Heart left ventricle (tissue), 16 donors: ENCODE measurements at regions not wholly inside any gene's neighbourhood (a gene's known extent, or its start where the extent isn't known, plus 50 kb on each side); places are given as distances from the start of the nearest gene placed in this dataset.
A peak's percentile ranks its signal among the peaks of the same experiment; 100 is the strongest.

Source experiments
- ATAC-seq, 4 donors: fragments of 200-7000 bp; cut with Tn5 transposase; one replicate each; pipeline ENCODE4 v1.9.1; 2020 to 2022; ENCODE audit warnings: moderate library complexity in 4 of 4, mild to moderate bottlenecking in 3 of 4, moderate number of reproducible peaks in 1 of 4
- DNase-seq, 5 donors: peaks; one replicate each; pipeline ENCODE4 v3.0.0-alpha.2; 2020
- H3K27ac ChIP-seq, 12 donors: fragments of 200-600 bp; sonication (generic) in 4 of 12; one replicate each; pipeline versions ENCODE4 v1.5.0 to v1.8.0; 2016 to 2022; ENCODE audit warnings: mild to moderate bottlenecking in 2 of 12
- H3K27me3 ChIP-seq, 9 donors: fragments of 200-600 bp; sonication (generic) in 2 of 9; one replicate each; pipeline versions ENCODE4 v1.5.1 to v1.8.0; 2016 to 2022; ENCODE audit warnings: mild to moderate bottlenecking in 3 of 9
- H3K36me3 ChIP-seq, 9 donors: fragments of 200-600 bp; sonication (generic) in 2 of 9; one replicate each; pipeline versions ENCODE4 v1.5.0 to v1.8.0; 2018 to 2022; ENCODE audit warnings: mild to moderate bottlenecking in 2 of 9
- H3K4me1 ChIP-seq, 12 donors: fragments of 200-600 bp; sonication (generic) in 4 of 12; one replicate each; pipeline versions ENCODE4 v1.5.0 to v1.8.0; 2016 to 2022; ENCODE audit warnings: mild to moderate bottlenecking in 3 of 12
- H3K4me3 ChIP-seq, 12 donors: fragments of 200-600 bp; sonication (generic) in 4 of 12; one replicate each; pipeline versions ENCODE4 v1.5.0 to v1.8.0; 2017 to 2022; ENCODE audit warnings: mild to moderate bottlenecking in 9 of 12, moderate library complexity in 4 of 12
- H3K9me3 ChIP-seq, 12 donors: fragments of 200-600 bp; sonication (generic) in 4 of 12; one replicate each; pipeline versions ENCODE4 v1.5.0 to v1.8.0; 2016 to 2022; ENCODE audit warnings: mild to moderate bottlenecking in 1 of 12
- CTCF ChIP-seq, 12 donors: fragments of 200-600 bp; sonication (generic) in 4 of 12; IDR thresholded peaks; one replicate each; pipeline versions ENCODE4 v1.5.0 to v1.8.0; 2018 to 2022; ENCODE audit warnings: antibody characterized with exemption in 12 of 12, mild to moderate bottlenecking in 5 of 12
- POLR2A ChIP-seq, 2 donors: fragments of 450-650 bp; IDR thresholded peaks; one replicate each; pipeline ENCODE4 v1.6.1; 2017; ENCODE audit warnings: antibody characterized with exemption in 2 of 2, mild to moderate bottlenecking in 2 of 2, moderate library complexity in 2 of 2
- WGBS, 4 donors: extraction: QIAGEN DNeasy Blood & Tissue Kit in 2 of 4; methylation state at CpG; one replicate each; pipeline versions ENCODE4 v1.1.5 to v1.1.7; 2013 to 2018; 5-methylcytosine and 5-hydroxymethylcytosine counted together
- intact Hi-C, 10 donors: fragments of 100-400 bp; cut with DNase I; formaldehyde crosslinking; loops; one replicate each; pipeline versions ENCODE4 v1.11.1 to v1.14.2; 2022
- donor health status: ischemic (EF 13 %, LVEDD 7.1; RV severe dilation, severe dysfunction).
- donor health status: healthy with polysubstance abuse.
- donor health status: DM: no; HTN: yes; CAD: no.
- donor health status: DM: no; HTN: no; CAD: no.
- donor health status: ischemic (EF 25% LVEDD 6.9; RV normal size, moderate dysfunction).
- donor health status: ischemic (EF 25% LVEDD 5.7; RV mildly dilated, moderate dysfunction).
- donor health status: healthy.
- donor health status: DM: yes; HTN: yes; CAD: no.
- donor health status: ischemic (EF 35%, LVEDD 5.7; RV mildly dilated, moderate dysfunction).
- donor health status: nonischemic (EF 11% LVEDD 7.7; RV severe dilation, severe dysfunction).
- donor health status: DM: yes; HTN: yes; CAD: no.
- donor health status: PGD.
- donor health status: ischemic (EF 29% LVEDD 5.4; RV normal size, mild dysfunction).
- donor health status: nonischemic (EF 23%, LVEDD 6.1; RV moderate dilation, normal function).

- intact Hi-C loops = no loop called here
Observed at GRCh38 chr6:28782113-28782673, 141.6 kb downstream of the TRIM27 start.

GRCh38 chr6:28785962-28786679 is 137.7 kb downstream of the TRIM27 start:
- no peaks in the 10 kb centered on the region for H3K9me3 ChIP-seq
- intact Hi-C loops = no loop called here
- H3K4me1 ChIP-seq = peaks cover 0 to 9% (median 0%) of the 10 kb centered on the region in 12 donors
- H3K4me3 ChIP-seq = no peak overlapping the region
- ATAC-seq (no peak), DNase-seq (no peak)
- no peaks in the 10 kb centered on the region for H3K36me3 ChIP-seq
- no peak for TF ChIP-seq CTCF (IDR thresholded peaks at IDR 0.05)
- no peak for TF ChIP-seq POLR2A (IDR thresholded peaks at IDR 0.05)
- H3K27me3 ChIP-seq = peaks cover 41 to 100% (median 94%) of the 10 kb centered on the region in 9 donors
- H3K27ac ChIP-seq = no peak overlapping the region
- 2 to 3% (median 2%) methylated on average over 22 to 30 of the region's 30 CpGs for WGBS, 4 donors

More at GRCh38 chr6:28782113-28782673, 141.6 kb downstream of the TRIM27 start:
- Histone ChIP-seq H3K4me1 (peaks cover 0 to 4% (median 0%) of the 10 kb centered on the region in 12 donors), H3K36me3 (no peaks in the 10 kb centered on the region), H3K4me3 (no peak overlapping the region), H3K27ac (no peak overlapping the region), H3K9me3 (no peaks in the 10 kb centered on the region), H3K27me3 (peaks cover 40 to 100% (median 89%) of the 10 kb centered on the region in 9 donors)
- ATAC-seq = no peak
- no peak for TF ChIP-seq POLR2A (IDR thresholded peaks at IDR 0.05)
- 18 to 30% (median 25%) methylated on average over 5 of the region's 5 CpGs for WGBS, 4 donors
- DNase-seq = no peak

GRCh38 chr6:28789553-28790083 is 134.2 kb downstream of the TRIM27 start:
- no peak for DNase-seq
- peaks cover 44 to 100% (median 92%) of the 10 kb centered on the region in 9 donors for H3K27me3 ChIP-seq
- H3K4me3 ChIP-seq = peak overlapping the region in 5 of 12 donors; percentile 0 to 33 (median 19)
- WGBS, 4 donors = 5 to 10% (median 7%) methylated on average over 20 of the region's 20 CpGs
- H3K36me3 ChIP-seq = no peaks in the 10 kb centered on the region
- TF ChIP-seq POLR2A (IDR thresholded peaks at IDR 0.05) (no peak), CTCF (IDR thresholded peaks at IDR 0.05) (no peak)
- H3K4me1 ChIP-seq = peaks cover 0 to 9% (median 0%) of the 10 kb centered on the region in 12 donors
- intact Hi-C loops = loop anchor here in 1 of 10 donors (10.0 kb wide), 1 partner anchor 45 kb away; no protein-coding TSS in a partner anchor
- no peak overlapping the region for H3K27ac ChIP-seq
- ATAC-seq = no peak
- H3K9me3 ChIP-seq = peaks cover 0 to 9% (median 0%) of the 10 kb centered on the region in 12 donors

GRCh38 chr6:28791002-28791383 is 132.8 kb downstream of the TRIM27 start:
- no peak for DNase-seq
- intact Hi-C loops = loop anchor here in 1 of 10 donors (10.0 kb wide), 1 partner anchor 46 kb away; no protein-coding TSS in a partner anchor
- H3K4me1 ChIP-seq = peaks cover 0 to 9% (median 0%) of the 10 kb centered on the region in 12 donors
- no peak for ATAC-seq
- H3K27ac ChIP-seq = no peak overlapping the region
- no peak overlapping the region for H3K4me3 ChIP-seq
- no peaks in the 10 kb centered on the region for H3K36me3 ChIP-seq
- WGBS, 4 donors = 33 to 44% (median 39%) methylated on average over 6 of the region's 6 CpGs
- H3K9me3 ChIP-seq = peaks cover 0 to 9% (median 0%) of the 10 kb centered on the region in 12 donors
- no peak for TF ChIP-seq CTCF (IDR thresholded peaks at IDR 0.05)
- TF ChIP-seq POLR2A (IDR thresholded peaks at IDR 0.05) = no peak
- H3K27me3 ChIP-seq = peaks cover 40 to 100% (median 94%) of the 10 kb centered on the region in 9 donors
